ENCODE measurements at regions not wholly inside any gene's neighbourhood (a gene's known extent, or its start where the extent isn't known, plus 50 kb on each side); places are given as distances from the start of the nearest gene placed in this dataset.

DNA sequence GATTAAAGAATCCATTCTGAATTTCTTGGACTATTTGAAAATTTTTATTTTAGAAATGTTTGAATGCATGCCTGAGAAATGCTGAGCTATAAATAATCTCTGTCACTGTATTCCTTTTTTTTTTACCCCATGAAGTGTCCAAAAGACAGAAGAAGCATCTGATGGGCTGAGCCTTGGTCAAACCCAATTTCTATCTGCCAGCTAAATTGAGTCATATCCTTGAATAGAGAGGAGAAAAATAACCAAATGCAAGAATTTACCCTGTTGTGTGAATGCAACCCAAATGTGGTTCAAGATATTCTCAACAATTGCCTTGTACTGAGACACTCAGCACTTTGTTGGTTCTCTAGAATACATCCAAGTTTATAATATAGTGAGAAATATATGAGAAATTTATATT is 223.5 kb downstream of the UBE2E3 start:
- TF ChIP-seq, protein P1, sequence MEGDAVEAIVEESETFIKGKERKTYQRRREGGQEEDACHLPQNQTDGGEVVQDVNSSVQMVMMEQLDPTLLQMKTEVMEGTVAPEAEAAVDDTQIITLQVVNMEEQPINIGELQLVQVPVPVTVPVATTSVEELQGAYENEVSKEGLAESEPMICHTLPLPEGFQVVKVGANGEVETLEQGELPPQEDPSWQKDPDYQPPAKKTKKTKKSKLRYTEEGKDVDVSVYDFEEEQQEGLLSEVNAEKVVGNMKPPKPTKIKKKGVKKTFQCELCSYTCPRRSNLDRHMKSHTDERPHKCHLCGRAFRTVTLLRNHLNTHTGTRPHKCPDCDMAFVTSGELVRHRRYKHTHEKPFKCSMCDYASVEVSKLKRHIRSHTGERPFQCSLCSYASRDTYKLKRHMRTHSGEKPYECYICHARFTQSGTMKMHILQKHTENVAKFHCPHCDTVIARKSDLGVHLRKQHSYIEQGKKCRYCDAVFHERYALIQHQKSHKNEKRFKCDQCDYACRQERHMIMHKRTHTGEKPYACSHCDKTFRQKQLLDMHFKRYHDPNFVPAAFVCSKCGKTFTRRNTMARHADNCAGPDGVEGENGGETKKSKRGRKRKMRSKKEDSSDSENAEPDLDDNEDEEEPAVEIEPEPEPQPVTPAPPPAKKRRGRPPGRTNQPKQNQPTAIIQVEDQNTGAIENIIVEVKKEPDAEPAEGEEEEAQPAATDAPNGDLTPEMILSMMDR (IDR thresholded peaks at IDR 0.05) = no peak
- no peak for TF ChIP-seq POLR2A (IDR thresholded peaks at IDR 0.05)
